SK-N-SH (cell line): ENCODE measurements at regions not wholly inside any gene's neighbourhood (a gene's known extent, or its start where the extent isn't known, plus 50 kb on each side); places are given as distances from the start of the nearest gene placed in this dataset.

Experiments used
- CTCF ChIA-PET: fragments of 300-600, 350-600 bp; formaldehyde crosslinking; extraction: SDS; loops from one replicate; lab custom pipeline; 2021; lab: Yijun Ruan, JAX
- POLR2A ChIA-PET: fragments of 350-600 bp; sonication (Branson Sonifier 250); formaldehyde crosslinking; extraction: SDS; loops from one replicate; lab custom pipeline; 2020; ENCODE audit warnings: antibody characterized with exemption, inconsistent platforms; lab: Yijun Ruan, JAX
- DNase-seq: peaks from one replicate; pipeline ENCODE4 v3.0.0; 2012
- H2AFZ ChIP-seq: fragments of 200-600 bp; sonication (generic); 2 replicates; pipeline ENCODE4 v1.8.1; 2016; ENCODE audit warnings: antibody characterized with exemption, mild to moderate bottlenecking, low read depth
- H3F3A ChIP-seq: fragments of 200-600 bp; sonication (generic); replicated peaks from 2 replicates; pipeline ENCODE3; 2016; ENCODE audit warnings: antibody characterized with exemption, mild to moderate bottlenecking; ENCODE audit not compliant: insufficient read depth
- H3K27ac ChIP-seq, 2 experiments: fragments of 200-500 bp in 1 of 2; fragments of 200-600 bp in 1 of 2; sonication (Bioruptor generic) in 1 of 2; sonication (generic), shearing (Covaris generic) in 1 of 2; 2 replicates each; pipeline versions ENCODE4 v1.5.1 to v1.6.1; 2014 to 2016; ENCODE audit warnings: low read depth in 2 of 2, inconsistent platforms in 1 of 2, low read length in 1 of 2, mild to moderate bottlenecking in 1 of 2, mixed read lengths in 1 of 2
- H3K27me3 ChIP-seq: fragments of 200-600 bp; sonication (generic), shearing (Covaris generic); 2 replicates; pipeline ENCODE4 v1.6.1; 2016; ENCODE audit warnings: mixed run types; ENCODE audit not compliant: insufficient read depth
- H3K36me3 ChIP-seq, 2 experiments: fragments of 200-500 bp in 1 of 2; fragments of 200-600 bp in 1 of 2; sonication (Bioruptor generic) in 1 of 2; sonication (generic) in 1 of 2; replicated peaks in 1 of 2; 2 replicates each; pipeline versions ENCODE3 to v1.5.1; 2014 to 2016; ENCODE audit warnings: low read length in 1 of 2, mild to moderate bottlenecking in 1 of 2; ENCODE audit not compliant: insufficient read depth in 2 of 2, control insufficient read depth in 1 of 2
- H3K4me1 ChIP-seq, 2 experiments: fragments of 200-500 bp in 1 of 2; fragments of 200-600 bp in 1 of 2; sonication (Bioruptor generic) in 1 of 2; sonication (generic), shearing (Covaris generic) in 1 of 2; 2 replicates each; pipeline versions ENCODE4 v1.5.1 to v1.6.1; 2014 to 2016; ENCODE audit warnings: low read depth in 1 of 2, low read length in 1 of 2, mixed run types in 1 of 2; ENCODE audit not compliant: insufficient read depth in 2 of 2, control insufficient read depth in 1 of 2
- H3K4me2 ChIP-seq: fragments of 200-600 bp; sonication (generic), shearing (Covaris generic); 2 replicates; pipeline ENCODE4 v1.6.1; 2017; ENCODE audit warnings: mixed run types
- H3K4me3 ChIP-seq, 2 experiments: fragments of 200-500 bp in 1 of 2; fragments of 200-600 bp in 1 of 2; sonication (Bioruptor generic) in 1 of 2; sonication (generic), shearing (Covaris generic) in 1 of 2; 2 replicates each; pipeline versions ENCODE4 v1.5.1 to v1.8.1; 2014 to 2016; ENCODE audit warnings: low read depth in 2 of 2, inconsistent platforms in 1 of 2, low read length in 1 of 2, mild to moderate bottlenecking in 1 of 2, mixed read lengths in 1 of 2, moderate library complexity in 1 of 2
- H3K79me2 ChIP-seq: fragments of 200-600 bp; sonication (generic); 2 replicates; pipeline ENCODE4 v1.8.1; 2017; ENCODE audit warnings: mild to moderate bottlenecking; ENCODE audit not compliant: insufficient read depth
- H3K9ac ChIP-seq: fragments of 200-600 bp; sonication (generic); 2 replicates; pipeline ENCODE4 v1.6.1; 2017; ENCODE audit warnings: mixed run types
- H3K9me2 ChIP-seq: fragments of 200-600 bp; sonication (generic); 2 replicates; pipeline ENCODE4 v1.6.1; 2017; ENCODE audit warnings: mixed run types
- H3K9me3 ChIP-seq: fragments of 200-600 bp; sonication (generic); 2 replicates; pipeline ENCODE4 v1.6.1; 2017; ENCODE audit warnings: mixed run types, mild to moderate bottlenecking, moderate library complexity
- H4K20me1 ChIP-seq: fragments of 200-600 bp; sonication (generic); 2 replicates; pipeline ENCODE4 v1.6.1; 2017; ENCODE audit warnings: mild to moderate bottlenecking, mixed run types; ENCODE audit not compliant: insufficient read depth
- ELF1 ChIP-seq: IDR thresholded peaks from 2 replicates; pipeline ENCODE4 v1.4.0; 2012
- EZH2phosphoT487 ChIP-seq: fragments of 200-600 bp; sonication (generic); IDR thresholded peaks from 2 replicates; pipeline ENCODE4 v1.6.1; 2017; ENCODE audit warnings: low read depth, mixed run types, mild to moderate bottlenecking, antibody characterized with exemption, moderate library complexity, borderline replicate concordance
- FOXM1 ChIP-seq: IDR thresholded peaks from 2 replicates; pipeline ENCODE4 v1.4.0; 2012; ENCODE audit warnings: low read depth, mild to moderate bottlenecking
- GATA2 ChIP-seq: sonication (generic); formaldehyde crosslinking; IDR thresholded peaks from 2 replicates; pipeline ENCODE4 v1.5.0; 2020; ENCODE audit warnings: mild to moderate bottlenecking, missing genetic modification reagents
- NRF1 ChIP-seq: IDR thresholded peaks from 2 replicates; pipeline ENCODE4 v1.6.1; 2012; ENCODE audit warnings: low read depth, mild to moderate bottlenecking, low read length
- POLR2AphosphoS5 ChIP-seq: IDR thresholded peaks from 2 replicates; pipeline ENCODE4 v1.6.1; 2012; ENCODE audit warnings: low read depth, low read length
- RAD21 ChIP-seq: IDR thresholded peaks from 2 replicates; pipeline ENCODE4 v1.6.1; 2012; ENCODE audit warnings: mild to moderate bottlenecking, low read length
- RCOR1 ChIP-seq: fragments of 150-350 bp; IDR thresholded peaks from 2 replicates; pipeline ENCODE4 v1.6.1; 2017; ENCODE audit warnings: antibody characterized with exemption, low read length
- RFX5 ChIP-seq: IDR thresholded peaks from 2 replicates; pipeline ENCODE4 v1.6.1; 2012; ENCODE audit warnings: mild to moderate bottlenecking, improper control_type of control experiment, low read length
- RXRA ChIP-seq: IDR thresholded peaks from 2 replicates; pipeline ENCODE4 v1.4.0; 2012; ENCODE audit warnings: low read depth, mild to moderate bottlenecking, borderline replicate concordance
- SIN3A ChIP-seq: IDR thresholded peaks from 2 replicates; pipeline ENCODE4 v1.6.1; 2012; ENCODE audit warnings: low read depth, mild to moderate bottlenecking, low read length, moderate library complexity, borderline replicate concordance
- TAF1 ChIP-seq: IDR thresholded peaks from 2 replicates; pipeline ENCODE4 v1.6.1; 2012; ENCODE audit warnings: low read depth, mild to moderate bottlenecking, low read length, moderate library complexity, borderline replicate concordance
- USF1 ChIP-seq: IDR thresholded peaks from 2 replicates; pipeline ENCODE4 v1.4.0; 2012; ENCODE audit warnings: low read depth, borderline replicate concordance
- YY1 ChIP-seq: IDR thresholded peaks from 2 replicates; pipeline ENCODE4 v1.4.0; 2012; ENCODE audit warnings: low read depth, mild to moderate bottlenecking
- WGBS: methylation state at CpG from one replicate; pipeline ENCODE4 v1.1.6; 2017; ENCODE audit warnings: low lambda C conversion rate; 5-methylcytosine and 5-hydroxymethylcytosine counted together
- TF ChIP-seq, protein P1 (sequence below): fragments of 200-600 bp; sonication (generic); IDR thresholded peaks from 2 replicates; pipeline ENCODE4 v1.6.1; 2017; ENCODE audit warnings: antibody characterized with exemption, mild to moderate bottlenecking, moderate library complexity

GRCh38 chr3:86867982-86868381 lies 123.0 kb downstream of the VGLL3 start:
- Histone ChIP-seq H3K79me2 (no peaks in the 10 kb centered on the region), H3K27ac (no peak overlapping the region), H3F3A (no peaks in the 10 kb centered on the region), H3K4me2 (no peak overlapping the region), H3K9ac (no peak overlapping the region), H2AFZ (no peak overlapping the region), H3K36me3 (no peaks in the 10 kb centered on the region), H3K4me1 (no peaks in the 10 kb centered on the region), H3K9me3 (no peaks in the 10 kb centered on the region), H3K9me2 (no peaks in the 10 kb centered on the region), H4K20me1 (no peaks in the 10 kb centered on the region), H3K4me3 (no peak overlapping the region), H3K27me3 (no peaks in the 10 kb centered on the region)
- ChIA-PET CTCF (no interaction called here), POLR2A (no interaction called here)
- WGBS = 7% methylated on average over 2 of the region's 2 CpGs
- no peak for DNase-seq
- TF ChIP-seq RFX5 = no peak
- TF ChIP-seq RAD21 = no peak
- TF ChIP-seq YY1 = no peak
- TF ChIP-seq ELF1 = no peak
- TF ChIP-seq SIN3A = no peak
- TF ChIP-seq GATA2 = no peak
- TF ChIP-seq POLR2AphosphoS5 = no peak
- TF ChIP-seq EZH2phosphoT487 = no peak
- TF ChIP-seq USF1 = no peak
- TF ChIP-seq NRF1 = no peak
- no peak for TF ChIP-seq TAF1
- TF ChIP-seq RCOR1 = no peak
- no peak for TF ChIP-seq RXRA
- TF ChIP-seq FOXM1 = no peak

DNA sequence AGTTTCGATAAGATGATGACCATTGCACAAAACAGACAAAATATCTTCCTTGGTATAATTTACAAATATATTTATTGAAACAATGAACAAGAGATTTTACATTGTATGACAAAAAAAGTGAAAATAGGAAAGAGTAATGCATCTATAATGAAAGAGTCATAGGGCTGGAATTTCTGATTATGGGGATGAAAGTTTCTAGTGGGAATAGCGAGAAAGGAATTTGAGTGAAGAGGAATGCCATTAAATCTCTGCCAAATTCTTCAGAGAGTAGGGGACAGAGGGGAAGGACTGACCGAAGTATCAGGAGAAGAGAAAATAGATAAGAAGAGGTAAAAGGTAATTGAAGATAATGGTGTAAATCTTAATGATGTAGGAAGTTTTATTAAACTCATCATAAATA lies 125.4 kb downstream of the VGLL3 start:
- Histone ChIP-seq H3K4me3 (no peak overlapping the region), H4K20me1 (no peaks in the 10 kb centered on the region), H3K4me1 (no peaks in the 10 kb centered on the region), H3F3A (no peaks in the 10 kb centered on the region), H3K27ac (no peak overlapping the region), H3K79me2 (no peaks in the 10 kb centered on the region), H3K9me3 (no peaks in the 10 kb centered on the region), H3K27me3 (no peaks in the 10 kb centered on the region), H3K9me2 (no peaks in the 10 kb centered on the region), H3K36me3 (no peaks in the 10 kb centered on the region), H2AFZ (no peak overlapping the region), H3K4me2 (no peak overlapping the region), H3K9ac (no peak overlapping the region)
- CTCF ChIA-PET = no interaction called here
- TF ChIP-seq, protein P1, sequence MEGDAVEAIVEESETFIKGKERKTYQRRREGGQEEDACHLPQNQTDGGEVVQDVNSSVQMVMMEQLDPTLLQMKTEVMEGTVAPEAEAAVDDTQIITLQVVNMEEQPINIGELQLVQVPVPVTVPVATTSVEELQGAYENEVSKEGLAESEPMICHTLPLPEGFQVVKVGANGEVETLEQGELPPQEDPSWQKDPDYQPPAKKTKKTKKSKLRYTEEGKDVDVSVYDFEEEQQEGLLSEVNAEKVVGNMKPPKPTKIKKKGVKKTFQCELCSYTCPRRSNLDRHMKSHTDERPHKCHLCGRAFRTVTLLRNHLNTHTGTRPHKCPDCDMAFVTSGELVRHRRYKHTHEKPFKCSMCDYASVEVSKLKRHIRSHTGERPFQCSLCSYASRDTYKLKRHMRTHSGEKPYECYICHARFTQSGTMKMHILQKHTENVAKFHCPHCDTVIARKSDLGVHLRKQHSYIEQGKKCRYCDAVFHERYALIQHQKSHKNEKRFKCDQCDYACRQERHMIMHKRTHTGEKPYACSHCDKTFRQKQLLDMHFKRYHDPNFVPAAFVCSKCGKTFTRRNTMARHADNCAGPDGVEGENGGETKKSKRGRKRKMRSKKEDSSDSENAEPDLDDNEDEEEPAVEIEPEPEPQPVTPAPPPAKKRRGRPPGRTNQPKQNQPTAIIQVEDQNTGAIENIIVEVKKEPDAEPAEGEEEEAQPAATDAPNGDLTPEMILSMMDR = no peak
- POLR2A ChIA-PET = no interaction called here
- 8% methylated on average over 3 of the region's 3 CpGs for WGBS
- no peak for DNase-seq
